Neuronal stem cell (in vitro differentiated cells): ENCODE measurements at regions not wholly inside any gene's neighbourhood (a gene's known extent, or its start where the extent isn't known, plus 50 kb on each side); places are given as distances from the start of the nearest gene placed in this dataset.
"Not testable (repeated sequence)": the region's sequence is repeated elsewhere in the genome, so short reads cannot be mapped to it uniquely, and the experiment has no call there.

Experiments used
- DNase-seq: peaks from one replicate; pipeline ENCODE4 v3.0.0-alpha.2; 2013; ENCODE audit warnings: low spot score
- H2AFZ ChIP-seq: one replicate; pipeline ENCODE4 v1.6.1; 2013; ENCODE audit warnings: mild to moderate bottlenecking, low read length, inconsistent platforms
- H2AK5ac ChIP-seq: 2 replicates; pipeline ENCODE4 v1.6.1; 2013; ENCODE audit warnings: low read depth, mild to moderate bottlenecking, inconsistent platforms, low read length, moderate library complexity, mixed read lengths
- H2BK120ac ChIP-seq: 2 replicates; pipeline ENCODE4 v1.6.1; 2013; ENCODE audit warnings: low read depth, mild to moderate bottlenecking, inconsistent platforms, low read length, moderate library complexity, mixed read lengths
- H2BK12ac ChIP-seq: one replicate; pipeline ENCODE4 v1.6.1; 2013; ENCODE audit warnings: low read length, inconsistent platforms
- H2BK15ac ChIP-seq: 2 replicates; pipeline ENCODE4 v1.6.1; 2013; ENCODE audit warnings: mild to moderate bottlenecking, low read length, inconsistent platforms, mixed read lengths
- H2BK5ac ChIP-seq: one replicate; pipeline ENCODE4 v1.6.1; 2013; ENCODE audit warnings: inconsistent platforms, mild to moderate bottlenecking, low read length, moderate library complexity
- H3K14ac ChIP-seq: one replicate; pipeline ENCODE4 v1.6.1; 2013; ENCODE audit warnings: low read length, inconsistent platforms
- H3K18ac ChIP-seq: 2 replicates; pipeline ENCODE4 v1.6.1; 2013; ENCODE audit warnings: low read length, inconsistent platforms
- H3K23ac ChIP-seq: 2 replicates; pipeline ENCODE4 v1.6.1; 2013; ENCODE audit warnings: low read depth, mild to moderate bottlenecking, mixed read lengths, low read length, inconsistent platforms; ENCODE audit not compliant: poor library complexity
- H3K27ac ChIP-seq: replicated peaks from 3 replicates; pipeline ENCODE4 v1.5.1; 2013; ENCODE audit warnings: low read length, inconsistent platforms
- H3K27me3 ChIP-seq, 3 experiments: 2 replicates each; pipeline ENCODE4 v1.6.1; 2013; ENCODE audit warnings: low read length in 3 of 3, mild to moderate bottlenecking in 2 of 3, inconsistent platforms in 1 of 3, low read depth in 1 of 3, mixed read lengths in 1 of 3, moderate library complexity in 1 of 3; ENCODE audit not compliant: control insufficient read depth in 3 of 3, insufficient read depth in 3 of 3
- H3K36me3 ChIP-seq, 2 donors: replicated peaks in 1 of 2; 2 replicates each; pipeline ENCODE4 v1.6.1; 2013; ENCODE audit warnings: low read length in 2 of 2; ENCODE audit not compliant: control insufficient read depth in 2 of 2, insufficient read depth in 2 of 2
- H3K4ac ChIP-seq: 2 replicates; pipeline ENCODE4 v1.6.1; 2013; ENCODE audit warnings: inconsistent platforms, mild to moderate bottlenecking, low read length, moderate library complexity
- H3K4me1 ChIP-seq, 2 donors: 1 replicate in 1 of 2; 2 replicates in 1 of 2; pipeline ENCODE4 v1.6.1; 2013; ENCODE audit warnings: low read length in 2 of 2, low read depth in 1 of 2; ENCODE audit not compliant: control insufficient read depth in 2 of 2, insufficient read depth in 1 of 2
- H3K4me2 ChIP-seq: one replicate; pipeline ENCODE4 v1.6.1; 2013; ENCODE audit warnings: mild to moderate bottlenecking, low read length, inconsistent platforms; ENCODE audit not compliant: insufficient read depth, poor library complexity, severe bottlenecking
- H3K4me3 ChIP-seq, 2 donors: 2 replicates each; pipeline ENCODE4 v1.5.1; 2013; ENCODE audit warnings: low read length in 2 of 2, mild to moderate bottlenecking in 2 of 2, inconsistent platforms in 1 of 2, moderate library complexity in 1 of 2
- H3K79me1 ChIP-seq: one replicate; pipeline ENCODE4 v1.6.1; 2013; ENCODE audit warnings: low read depth, mild to moderate bottlenecking, inconsistent platforms, low read length, moderate library complexity
- H3K9ac ChIP-seq: one replicate; pipeline ENCODE4 v1.6.1; 2013; ENCODE audit warnings: mild to moderate bottlenecking, low read depth, low read length, inconsistent platforms; ENCODE audit not compliant: poor library complexity
- H3K9me3 ChIP-seq, 2 donors: replicated peaks in 1 of 2; 2 replicates each; pipeline versions ENCODE3 to v1.6.1; 2013; ENCODE audit warnings: low read length in 2 of 2, mild to moderate bottlenecking in 2 of 2, inconsistent platforms in 1 of 2, low read depth in 1 of 2, mixed read lengths in 1 of 2, moderate library complexity in 1 of 2; ENCODE audit not compliant: control insufficient read depth in 2 of 2, insufficient read depth in 1 of 2
- H4K8ac ChIP-seq: one replicate; pipeline ENCODE4 v1.6.1; 2013; ENCODE audit warnings: low read depth, mild to moderate bottlenecking, inconsistent platforms, low read length, moderate library complexity
- H4K91ac ChIP-seq: one replicate; pipeline ENCODE4 v1.6.1; 2013; ENCODE audit warnings: low read length, low read depth, mild to moderate bottlenecking, inconsistent platforms; ENCODE audit not compliant: poor library complexity
- WGBS, 2 donors: extraction: QIAGEN DNeasy Blood & Tissue Kit; methylation state at CpG; one replicate each; pipeline ENCODE4 v1.1.7; 2013; ENCODE audit warnings: missing lambda C conversion rate in 2 of 2, mixed read lengths in 1 of 2; ENCODE audit not compliant: insufficient read length in 2 of 2, insufficient replicate concordance in 1 of 2; ENCODE audit errors: extremely low coverage in 2 of 2; 5-methylcytosine and 5-hydroxymethylcytosine counted together

DNA sequence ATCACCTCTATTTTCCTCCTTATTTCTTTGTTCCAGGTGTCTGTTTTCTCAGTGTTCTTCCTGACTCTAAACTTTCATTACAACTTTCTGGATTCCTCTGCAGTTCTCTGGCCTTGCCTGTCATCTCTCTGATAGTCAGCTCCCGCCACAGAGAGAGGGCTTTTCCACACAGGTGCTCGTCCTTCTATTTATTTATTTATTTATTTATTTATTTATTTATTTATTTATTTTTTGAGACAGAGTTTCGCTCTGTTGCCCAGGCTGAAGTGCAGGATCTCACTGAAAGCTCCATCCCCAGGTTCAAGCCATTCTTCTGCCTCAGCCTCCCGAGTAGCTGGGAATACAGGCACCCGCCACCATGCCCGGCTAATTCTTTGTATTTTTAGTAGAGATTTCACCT lies 554.5 kb downstream of the RPS29 start:
- not testable (repeated sequence) for H3K4me2 ChIP-seq, H3K4me3 ChIP-seq, H3K14ac ChIP-seq, H3K18ac ChIP-seq, H3K27ac ChIP-seq, H2BK12ac ChIP-seq, H4K8ac ChIP-seq, H2BK15ac ChIP-seq, H3K79me1 ChIP-seq, H2AK5ac ChIP-seq, H2BK5ac ChIP-seq, H2AFZ ChIP-seq, H3K4me1 ChIP-seq, H2BK120ac ChIP-seq, H3K27me3 ChIP-seq, H3K9me3 ChIP-seq, H3K36me3 ChIP-seq, H3K4ac ChIP-seq, DNase-seq, H4K91ac ChIP-seq, H3K23ac ChIP-seq, H3K9ac ChIP-seq
- WGBS, 2 donors = no CpG with 5 or more reads among the region's 6 CpGs

DNA sequence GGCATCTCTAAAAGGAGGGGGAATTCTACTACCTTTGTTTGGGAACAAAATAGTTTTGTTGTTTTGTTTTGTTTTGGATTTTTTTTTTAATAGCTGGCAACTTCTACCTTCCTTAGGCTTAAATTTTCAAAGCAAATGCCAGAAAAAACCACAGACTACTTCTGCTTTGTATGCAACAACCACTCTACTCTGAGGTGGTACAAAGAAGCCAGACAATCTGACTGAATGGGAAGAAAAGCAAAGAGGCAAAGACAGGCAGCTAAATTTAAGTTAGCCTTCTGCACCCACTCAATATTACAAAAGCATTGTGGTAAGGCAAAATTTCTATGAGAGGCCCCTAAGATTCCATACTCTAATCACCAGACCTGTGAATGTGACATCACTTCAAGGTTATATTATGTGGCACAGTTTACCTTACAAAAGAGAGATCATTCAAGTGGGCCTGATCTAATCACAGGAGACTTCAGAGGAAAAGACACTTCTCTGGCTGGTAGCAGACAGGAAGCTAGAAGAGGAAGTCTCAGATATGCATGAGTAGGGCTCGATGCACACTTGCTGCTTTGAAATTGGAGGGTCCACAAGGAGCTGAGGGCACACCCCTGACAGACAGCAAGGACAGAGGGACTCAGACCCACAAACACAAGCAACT lies 566.6 kb downstream of the RPS29 start:
- Histone ChIP-seq H3K4me3 (no peak overlapping the region), H2AK5ac (no peak overlapping the region)
- DNase-seq = no peak

DNA sequence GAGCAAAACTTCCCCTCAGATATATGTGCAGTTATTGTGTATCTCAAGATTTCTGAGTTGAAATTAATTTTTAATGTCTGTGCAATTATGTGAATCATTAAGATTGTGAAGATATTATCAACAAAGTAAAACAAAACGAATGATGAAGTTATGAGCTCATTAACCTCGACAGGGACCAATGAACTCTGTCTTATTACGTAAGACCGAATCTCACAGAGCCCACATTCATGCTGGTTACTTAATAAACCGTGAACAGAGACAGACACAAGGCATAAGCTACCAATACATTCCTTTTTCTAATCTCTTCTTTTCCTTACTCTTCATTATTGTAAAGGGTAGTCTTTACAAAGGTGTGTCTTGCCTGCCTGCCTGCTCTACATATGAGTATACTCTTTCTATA lies 568.7 kb downstream of the RPS29 start:
- Histone ChIP-seq H2BK120ac (no peak overlapping the region), H3K27me3 (no peaks in the 10 kb centered on the region), H4K91ac (no peak overlapping the region), H2BK5ac (no peak overlapping the region), H3K27ac (no peak overlapping the region), H3K79me1 (no peaks in the 10 kb centered on the region), H3K4me1 (no peaks in the 10 kb centered on the region), H3K4me3 (no peak overlapping the region), H3K9me3 (no peaks in the 10 kb centered on the region), H3K14ac (no peak overlapping the region), H3K18ac (no peak overlapping the region), H3K36me3 (no peaks in the 10 kb centered on the region), H2BK12ac (no peak overlapping the region), H3K4ac (no peak overlapping the region), H2BK15ac (no peak overlapping the region), H4K8ac (no peak overlapping the region), H2AK5ac (no peak overlapping the region), H3K23ac (no peak overlapping the region), H2AFZ (no peak overlapping the region), H3K9ac (no peak overlapping the region), H3K4me2 (no peak overlapping the region)
- no peak for DNase-seq
- WGBS, 2 donors = no CpG with 5 or more reads among the region's 5 CpGs

More for the DNA sequence above, 566.6 kb downstream of the RPS29 start:
- Histone ChIP-seq H2BK12ac (no peak overlapping the region), H3K23ac (no peak overlapping the region), H3K9me3 (no peaks in the 10 kb centered on the region), H3K18ac (no peak overlapping the region), H4K8ac (no peak overlapping the region), H3K4ac (no peak overlapping the region), H3K36me3 (no peaks in the 10 kb centered on the region), H3K4me1 (no peaks in the 10 kb centered on the region), H2BK15ac (no peak overlapping the region), H3K27ac (no peak overlapping the region), H2AFZ (no peak overlapping the region), H3K9ac (no peak overlapping the region), H3K14ac (no peak overlapping the region), H2BK120ac (no peak overlapping the region), H3K4me2 (no peak overlapping the region), H2BK5ac (no peak overlapping the region), H4K91ac (no peak overlapping the region), H3K27me3 (no peaks in the 10 kb centered on the region), H3K79me1 (no peaks in the 10 kb centered on the region)
- no CpG with 5 or more reads among the region's 1 CpG for WGBS, 2 donors

DNA sequence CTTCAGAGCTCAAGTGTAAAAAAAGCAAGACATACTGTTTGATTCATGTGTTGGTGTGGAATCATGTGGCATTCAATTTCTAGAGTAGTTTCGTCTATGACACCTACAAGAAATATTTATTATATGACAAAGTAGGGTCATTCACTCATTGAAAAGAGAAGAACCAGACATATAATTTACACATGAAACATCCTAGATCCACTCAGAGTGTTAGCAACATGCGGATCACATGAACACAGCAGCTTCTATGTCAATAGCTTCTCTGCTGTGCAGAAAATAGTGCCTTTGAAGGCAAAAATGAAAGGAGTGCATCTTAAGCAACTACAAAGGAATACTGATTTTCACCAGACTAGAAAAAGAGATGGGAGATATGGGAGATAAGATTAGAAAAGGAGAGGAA lies 569.8 kb downstream of the RPS29 start:
- Histone ChIP-seq H3K14ac (no peak overlapping the region), H2BK15ac (no peak overlapping the region), H3K27ac (no peak overlapping the region), H4K91ac (no peak overlapping the region), H2BK120ac (no peak overlapping the region), H3K79me1 (no peaks in the 10 kb centered on the region), H3K4ac (no peak overlapping the region), H3K9me3 (no peaks in the 10 kb centered on the region), H3K18ac (no peak overlapping the region), H3K4me1 (no peaks in the 10 kb centered on the region), H3K23ac (no peak overlapping the region), H3K36me3 (no peaks in the 10 kb centered on the region), H2AK5ac (no peak overlapping the region), H2BK12ac (no peak overlapping the region), H3K27me3 (no peaks in the 10 kb centered on the region), H3K4me3 (no peak overlapping the region), H3K9ac (no peak overlapping the region), H2BK5ac (no peak overlapping the region), H2AFZ (no peak overlapping the region), H4K8ac (no peak overlapping the region), H3K4me2 (no peak overlapping the region)
- WGBS, 2 donors = no CpG with 5 or more reads among the region's 2 CpGs
- DNase-seq = no peak
